H1 (cell line): ENCODE measurements at regions not wholly inside any gene's neighbourhood (a gene's known extent, or its start where the extent isn't known, plus 50 kb on each side); places are given as distances from the start of the nearest gene placed in this dataset.

Experiments used
- CHD7 ChIP-seq: fragments of 300-600 bp; sonication (generic); IDR thresholded peaks from 2 replicates; pipeline ENCODE4 v1.7.1; 2012; ENCODE audit warnings: low read length, moderate library complexity, mild to moderate bottlenecking, inconsistent platforms; ENCODE audit not compliant: insufficient replicate concordance
- RBBP5 ChIP-seq: IDR thresholded peaks from 2 replicates; pipeline ENCODE4 v1.7.1; 2012; ENCODE audit warnings: low read depth, mild to moderate bottlenecking, inconsistent platforms, low read length, moderate library complexity, borderline replicate concordance

GRCh38 chr21:17195351-17195750 is 317.5 kb upstream of the CXADR start (continued):
- TF ChIP-seq CHD7 = no peak
- TF ChIP-seq RBBP5 = no peak
